HG02852 (cell line): ENCODE measurements at regions not wholly inside any gene's neighbourhood (a gene's known extent, or its start where the extent isn't known, plus 50 kb on each side); places are given as distances from the start of the nearest gene placed in this dataset.

Source experiments
- ATAC-seq: cut with Tn5 transposase; IDR thresholded peaks from one replicate; pipeline ENCODE4 v1.9.1; 2021; ENCODE audit warnings: mild to moderate bottlenecking, moderate library complexity; ENCODE audit not compliant: unreplicated experiment

- no peak for ATAC-seq
Observed at GRCh38 chr4:24476282-24476681, 108.1 kb downstream of the DHX15 start.

- no peak for ATAC-seq
Observed at GRCh38 chr4:24475756-24476155, 108.6 kb downstream of the DHX15 start.

- no peak for ATAC-seq
Observed at GRCh38 chr4:24473309-24473721, 111.0 kb downstream of the DHX15 start.

DNA sequence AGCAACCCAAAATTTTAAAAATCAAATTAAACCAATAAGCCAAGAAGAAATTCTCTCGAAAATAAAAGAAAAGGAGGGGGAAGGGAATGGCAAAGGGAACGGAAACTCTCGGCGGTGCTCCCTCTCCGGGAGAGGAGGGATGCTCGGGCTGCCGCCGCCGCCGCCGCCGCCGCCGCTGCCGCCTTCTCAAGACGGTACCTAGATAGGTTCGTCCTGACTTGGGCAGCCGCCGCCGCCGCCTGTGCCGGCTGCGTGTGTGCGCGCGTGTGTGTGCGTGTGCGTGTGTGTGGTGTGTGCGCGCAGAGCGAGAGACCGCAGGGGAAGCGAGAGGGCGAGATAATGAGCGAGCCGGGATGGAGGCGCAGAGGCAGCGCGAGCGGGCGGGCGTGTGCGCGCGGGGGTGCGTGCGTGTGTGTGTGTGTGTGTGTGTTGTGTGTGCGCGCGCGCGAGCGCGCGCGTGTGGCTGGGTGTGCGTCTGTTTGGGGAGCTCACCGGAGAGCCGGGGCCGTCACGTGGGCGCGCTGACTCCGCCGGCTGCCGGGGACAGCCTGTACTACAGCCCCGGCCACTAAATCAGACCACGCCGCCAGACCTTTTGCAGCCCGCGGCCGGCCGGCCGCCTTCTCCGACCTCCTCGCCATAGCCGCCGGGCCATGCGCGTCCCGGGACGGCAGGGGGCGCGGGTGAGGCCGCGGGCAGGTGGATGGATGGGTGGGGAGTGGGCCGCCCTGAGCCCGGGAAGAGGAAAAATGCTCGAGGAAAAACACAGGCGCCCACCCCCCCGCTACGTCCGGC lies 111.6 kb downstream of the DHX15 start:
- peak; percentile 58 for ATAC-seq

GRCh38 chr4:24472161-24472510 lies 112.2 kb downstream of the DHX15 start:
- no peak for ATAC-seq

DNA sequence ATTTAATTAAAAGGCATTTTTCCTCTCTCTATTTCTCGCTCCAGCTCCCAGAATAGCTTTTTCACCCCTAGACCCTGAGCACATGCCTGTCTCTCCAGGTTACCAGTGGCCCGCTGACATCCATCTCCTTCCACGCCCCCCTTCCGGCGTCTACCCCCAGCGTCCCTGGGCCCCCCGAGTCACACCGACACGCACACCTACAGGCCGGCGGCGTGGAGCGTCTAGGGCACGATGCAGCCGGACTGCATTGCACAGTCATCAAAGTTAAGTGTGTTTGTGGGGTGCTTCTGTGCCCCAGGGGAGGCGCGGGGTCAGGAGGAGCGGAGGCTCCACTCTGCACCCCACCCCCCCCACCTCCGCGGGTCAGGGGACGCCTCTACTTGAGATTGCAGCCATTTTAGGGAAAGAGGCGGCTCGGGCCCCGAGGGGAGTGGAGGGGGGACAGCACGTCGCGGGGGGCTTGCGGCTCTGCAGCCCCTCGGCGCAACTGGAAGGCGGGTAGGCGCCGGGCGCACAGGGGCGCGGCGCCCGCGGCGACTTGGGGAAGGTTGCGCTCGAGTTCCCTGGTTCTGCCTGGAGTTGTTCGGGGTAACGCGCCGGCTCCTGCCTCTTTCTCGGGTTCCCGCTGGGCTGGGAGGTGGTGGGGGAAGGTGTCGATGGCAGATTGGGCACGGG lies 112.7 kb downstream of the DHX15 start:
- ATAC-seq, result no peak

GRCh38 chr4:24470666-24471485 lies 113.5 kb downstream of the DHX15 start:
- ATAC-seq, result no peak

- ATAC-seq, result no peak
Observed at GRCh38 chr4:24468071-24468470, 116.3 kb downstream of the DHX15 start.

DNA sequence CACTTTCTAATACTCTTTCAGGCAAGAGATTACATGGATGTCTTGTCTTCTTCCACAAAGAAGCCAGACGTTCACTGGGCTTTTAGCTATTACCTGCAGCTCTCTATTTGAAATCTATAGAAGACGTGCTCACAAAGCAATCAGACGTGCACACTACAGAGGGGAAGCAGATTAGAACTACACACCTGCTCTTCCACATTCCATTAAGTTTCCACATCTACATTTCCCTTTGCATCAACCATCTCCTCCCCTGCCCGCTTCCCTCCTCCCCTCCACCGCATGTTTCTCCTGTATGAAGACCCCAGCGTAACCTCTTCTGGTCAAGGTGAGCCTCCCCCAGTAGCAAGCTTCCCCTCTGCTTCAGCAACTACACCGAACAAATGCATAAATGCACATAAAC lies 119.8 kb downstream of the DHX15 start:
- ATAC-seq, result no peak

DNA sequence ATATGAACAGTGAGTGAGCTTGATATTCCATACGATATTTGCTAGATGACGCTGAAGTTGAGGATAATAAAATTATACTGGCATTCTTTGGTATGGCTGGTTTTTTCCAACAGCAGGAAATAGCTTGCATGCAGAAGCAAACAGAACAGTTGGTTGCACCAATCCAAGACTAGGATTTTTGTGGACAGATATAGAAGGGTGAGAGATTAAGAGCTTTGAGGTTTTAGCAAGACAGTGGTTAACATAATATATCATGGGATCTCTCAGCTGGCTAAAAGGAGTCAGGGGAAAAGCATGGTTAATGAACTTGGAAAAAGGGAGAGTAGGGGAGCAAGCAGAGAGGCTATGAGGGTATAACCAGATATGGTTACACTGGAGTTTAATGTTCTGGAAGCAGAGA lies 127.9 kb downstream of the DHX15 start:
- ATAC-seq, result no peak

DNA sequence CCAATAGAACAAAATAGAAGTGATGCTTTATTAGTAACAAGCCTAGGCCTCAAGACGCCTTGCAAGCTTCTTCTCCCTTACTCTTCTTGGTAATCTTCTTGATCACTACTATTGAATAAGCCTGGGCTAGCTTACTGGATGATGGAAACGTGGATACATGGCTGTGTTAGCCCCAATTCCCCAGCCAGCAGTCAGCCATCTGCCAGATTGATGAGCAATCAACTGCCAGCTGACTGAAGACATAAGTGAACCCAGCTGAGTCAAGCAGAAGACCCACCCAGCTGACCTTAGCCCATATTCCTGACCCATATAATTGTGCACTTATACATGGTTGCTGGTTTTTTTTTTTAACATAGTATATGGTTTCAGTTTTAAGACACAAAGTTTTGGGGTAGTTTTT lies 130.4 kb downstream of the DHX15 start:
- no peak for ATAC-seq

- no peak for ATAC-seq
Observed at GRCh38 chr4:24451870-24452269, 132.5 kb downstream of the DHX15 start.

GRCh38 chr4:24443200-24443599 lies 141.2 kb downstream of the DHX15 start:
- no peak for ATAC-seq

- ATAC-seq, result no peak
Observed at GRCh38 chr4:24440765-24441164, 143.6 kb downstream of the DHX15 start.

- no peak for ATAC-seq
Observed at GRCh38 chr4:24434241-24434640, 150.1 kb downstream of the DHX15 start.

GRCh38 chr4:24433515-24434214 lies 150.7 kb downstream of the DHX15 start:
- ATAC-seq, result no peak

- ATAC-seq, result no peak
Observed at GRCh38 chr4:24428850-24429249, 155.5 kb downstream of the DHX15 start.

DNA sequence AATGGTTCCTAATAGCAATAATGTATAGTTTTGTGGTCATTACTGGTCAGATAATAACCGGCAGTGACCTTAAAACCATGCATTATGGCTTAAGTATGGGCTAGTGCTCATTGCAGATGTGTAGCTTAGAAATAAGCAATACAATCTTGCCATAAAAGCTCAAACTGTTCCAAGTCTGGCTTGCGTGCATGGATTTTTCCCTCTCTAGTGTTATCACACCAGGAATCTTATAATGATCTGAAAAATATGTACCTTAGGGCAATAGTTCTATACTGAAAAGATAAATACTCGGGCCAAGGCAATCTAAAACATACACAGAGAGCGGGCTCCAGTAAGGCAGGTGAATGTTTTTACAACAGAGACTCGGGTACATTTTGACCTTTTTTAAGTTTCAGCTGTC lies 157.8 kb downstream of the DHX15 start:
- ATAC-seq, result no peak

- no peak for ATAC-seq
Observed at GRCh38 chr4:24425863-24426262, 158.5 kb downstream of the DHX15 start.

DNA sequence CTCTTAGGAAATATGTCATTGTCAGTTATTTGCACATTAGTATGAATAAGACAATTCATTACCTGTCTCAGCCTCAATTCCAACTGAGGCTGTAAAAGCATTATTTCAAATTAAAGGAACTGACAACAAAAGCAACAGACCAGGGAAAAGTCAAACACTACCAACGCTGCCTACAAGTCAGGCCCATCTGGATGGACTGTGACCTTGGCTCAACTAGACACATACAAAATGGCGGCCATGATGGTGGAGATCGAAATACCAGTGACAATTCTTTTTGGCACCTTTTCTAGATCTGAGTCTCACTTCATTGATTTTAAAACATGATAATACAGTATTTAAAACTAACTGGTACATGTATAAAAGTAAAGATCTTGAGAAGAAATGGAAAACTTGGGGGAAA lies 160.7 kb downstream of the DHX15 start:
- ATAC-seq, result no peak

DNA sequence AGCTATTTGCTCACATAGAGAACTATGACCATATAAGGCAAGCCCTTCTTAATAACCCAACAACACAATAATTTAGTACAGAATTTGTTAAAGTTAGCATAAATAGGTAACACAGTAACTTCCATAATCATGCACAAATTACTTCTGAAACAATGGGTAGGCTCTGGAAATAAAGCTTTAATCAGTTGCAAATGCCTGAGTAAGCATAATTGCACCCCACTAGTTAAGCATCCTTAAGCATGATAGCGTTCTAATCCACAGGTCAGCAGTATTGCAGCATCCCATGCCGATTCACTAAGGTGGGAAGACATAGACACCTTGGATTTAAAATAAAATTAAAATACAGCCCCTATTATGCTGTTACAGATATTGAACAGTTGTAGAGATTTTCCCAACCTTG lies 161.7 kb downstream of the DHX15 start:
- ATAC-seq, result no peak
